Sigmoid colon (tissue), 6 donors: ENCODE measurements at regions not wholly inside any gene's neighbourhood (a gene's known extent, or its start where the extent isn't known, plus 50 kb on each side); places are given as distances from the start of the nearest gene placed in this dataset.

Source experiments
- DNase-seq: peaks from one replicate; pipeline ENCODE4 v3.0.0-alpha.2; 2019
- H3K27ac ChIP-seq, 4 donors: fragments of 200-600 bp; sonication (generic); one replicate each; pipeline ENCODE4 v1.5.1; 2016 to 2019; ENCODE audit warnings: mild to moderate bottlenecking in 1 of 4
- H3K27me3 ChIP-seq, 3 donors: fragments of 200-600 bp; sonication (generic); one replicate each; pipeline ENCODE4 v1.5.1; 2019; ENCODE audit warnings: mild to moderate bottlenecking in 1 of 3
- H3K36me3 ChIP-seq, 4 donors: fragments of 200-600 bp; sonication (generic); one replicate each; pipeline ENCODE4 v1.5.1; 2016 to 2019
- H3K4me1 ChIP-seq, 4 donors: fragments of 200-600 bp; sonication (generic); one replicate each; pipeline ENCODE4 v1.5.1; 2017 to 2019
- H3K4me3 ChIP-seq, 4 donors: fragments of 200-600 bp; sonication (generic); one replicate each; pipeline ENCODE4 v1.5.1; 2017 to 2019; ENCODE audit warnings: mild to moderate bottlenecking in 2 of 4, moderate library complexity in 1 of 4
- H3K9me3 ChIP-seq, 4 donors: fragments of 200-600 bp in 3 of 4; sonication (generic) in 3 of 4; one replicate each; pipeline versions ENCODE4 v1.5.1 to v1.6.1; 2013 to 2019
- CTCF ChIP-seq, 4 experiments: fragments of 450-650 bp in 3 of 4; fragments of 200-600 bp in 1 of 4; IDR thresholded peaks; one replicate each; pipeline ENCODE4 v1.5.1; 2016 to 2019; ENCODE audit warnings: antibody characterized with exemption in 4 of 4, mild to moderate bottlenecking in 3 of 4, moderate library complexity in 2 of 4
- EP300 ChIP-seq, 4 donors: sonication (generic); formaldehyde crosslinking; IDR thresholded peaks; one replicate each; pipeline ENCODE4 v1.6.1; 2017; ENCODE audit warnings: antibody characterized with exemption in 4 of 4
- POLR2A ChIP-seq, 2 donors: fragments of 450-650 bp; IDR thresholded peaks; one replicate each; pipeline ENCODE4 v1.6.1; 2016; ENCODE audit warnings: antibody characterized with exemption in 2 of 2, mild to moderate bottlenecking in 2 of 2, moderate library complexity in 2 of 2
- POLR2AphosphoS5 ChIP-seq, 4 donors: sonication (generic); formaldehyde crosslinking; IDR thresholded peaks; one replicate each; pipeline ENCODE4 v1.6.1; 2017; ENCODE audit warnings: antibody characterized with exemption in 4 of 4
- WGBS, 2 donors: extraction: QIAGEN DNeasy Blood & Tissue Kit; methylation state at CpG; one replicate each; pipeline ENCODE4 v1.1.7; 2013; 5-methylcytosine and 5-hydroxymethylcytosine counted together
- intact Hi-C: fragments of 100-400 bp; cut with DNase I; formaldehyde crosslinking; loops from one replicate; pipeline ENCODE4 v1.15.1; 2023
- donor health status: healthy with polysubstance abuse.
- donor health status: healthy.

DNA sequence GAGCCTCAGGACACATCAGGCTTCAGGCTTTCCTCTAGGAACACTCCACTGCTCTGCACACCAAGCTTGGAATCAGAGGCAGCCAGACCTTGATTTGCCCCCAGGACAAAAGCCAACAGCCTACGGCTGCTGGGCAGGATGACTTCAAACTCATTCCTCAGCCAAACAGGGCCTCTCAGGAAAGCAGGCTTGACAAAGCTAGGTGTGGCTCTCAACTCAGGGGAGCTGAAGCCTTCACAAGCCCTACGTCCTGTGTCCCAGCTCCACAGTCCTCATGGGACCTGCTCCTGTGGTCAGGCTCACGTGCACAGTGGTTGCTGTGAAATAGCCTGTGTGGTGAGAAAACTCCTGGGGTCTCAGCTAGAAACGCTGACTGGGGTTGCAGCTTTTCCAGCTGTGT, 398.9 kb upstream of the ZNF507 start:
- H3K27me3 ChIP-seq: no peaks in the 10 kb centered on the region

GRCh38 chr19:31947436-31948115, 397.8 kb upstream of the ZNF507 start:
- Histone ChIP-seq H3K36me3 (no peaks in the 10 kb centered on the region), H3K9me3 (no peaks in the 10 kb centered on the region), H3K27ac (no peak overlapping the region), H3K27me3 (no peaks in the 10 kb centered on the region), H3K4me3 (no peak overlapping the region), H3K4me1 (no peaks in the 10 kb centered on the region)
- intact Hi-C loops: no loop called here
- DNase-seq: no peak
- WGBS, 2 donors: 84 to 89% methylated on average over 17 of the region's 17 CpGs
- TF ChIP-seq CTCF (IDR thresholded peaks at IDR 0.05): no peak
- TF ChIP-seq EP300 (IDR thresholded peaks at IDR 0.05): no peak
- no peak for TF ChIP-seq POLR2AphosphoS5 (IDR thresholded peaks at IDR 0.05)
- no peak for TF ChIP-seq POLR2A (IDR thresholded peaks at IDR 0.05)

More for the DNA sequence above, 398.9 kb upstream of the ZNF507 start:
- Histone ChIP-seq H3K36me3 (no peaks in the 10 kb centered on the region), H3K4me3 (no peak overlapping the region), H3K4me1 (no peaks in the 10 kb centered on the region), H3K9me3 (no peaks in the 10 kb centered on the region), H3K27ac (no peak overlapping the region)
- intact Hi-C loops: no loop called here
- no peak for DNase-seq
- WGBS, 2 donors: 42 to 53% methylated on average over 4 of the region's 4 CpGs
- TF ChIP-seq POLR2AphosphoS5 (IDR thresholded peaks at IDR 0.05): no peak

DNA sequence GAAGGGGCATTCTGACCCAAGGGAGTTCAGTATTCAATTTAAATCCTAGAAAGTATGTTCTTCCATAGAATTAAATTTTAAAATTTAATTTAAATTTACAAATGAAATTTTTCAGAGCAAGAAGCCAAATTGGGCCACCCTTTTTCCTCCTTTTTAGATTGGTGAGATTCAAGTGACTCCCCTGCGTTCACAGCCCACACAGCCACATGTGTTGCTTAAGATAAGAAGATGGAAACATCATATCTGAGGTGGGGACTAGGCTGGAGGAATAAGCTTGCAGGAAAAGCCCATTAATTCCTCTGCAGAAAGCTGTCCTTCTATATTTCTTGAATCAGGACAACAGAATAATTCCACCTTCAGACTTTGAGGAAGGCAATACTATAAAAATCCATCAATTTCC, 392.7 kb upstream of the ZNF507 start:
- WGBS, 2 donors: 79 to 83% methylated on average over 1 of the region's 1 CpG
- H3K27me3 ChIP-seq: no peaks in the 10 kb centered on the region
- no peak overlapping the region for H3K27ac ChIP-seq
- H3K9me3 ChIP-seq: no peaks in the 10 kb centered on the region
- no peaks in the 10 kb centered on the region for H3K36me3 ChIP-seq
- TF ChIP-seq POLR2AphosphoS5 (IDR thresholded peaks at IDR 0.05): no peak
- no peak for TF ChIP-seq EP300 (IDR thresholded peaks at IDR 0.05)
- no peak for TF ChIP-seq POLR2A (IDR thresholded peaks at IDR 0.05)
- no peak for TF ChIP-seq CTCF (IDR thresholded peaks at IDR 0.05)
- DNase-seq: no peak
- peaks cover 0 to 18% (median 8%) of the 10 kb centered on the region in 4 donors for H3K4me1 ChIP-seq
- intact Hi-C loops: no loop called here
- no peak overlapping the region for H3K4me3 ChIP-seq

- Histone ChIP-seq H3K9me3 (no peaks in the 10 kb centered on the region), H3K27me3 (no peaks in the 10 kb centered on the region), H3K36me3 (no peaks in the 10 kb centered on the region), H3K4me3 (no peak overlapping the region), H3K4me1 (peaks cover 0 to 19% (median 12%) of the 10 kb centered on the region in 4 donors), H3K27ac (no peak overlapping the region)
- intact Hi-C loops: no loop called here
- no peak for DNase-seq
- TF ChIP-seq CTCF (IDR thresholded peaks at IDR 0.05): no peak
- no peak for TF ChIP-seq POLR2AphosphoS5 (IDR thresholded peaks at IDR 0.05)
- no peak for TF ChIP-seq POLR2A (IDR thresholded peaks at IDR 0.05)
- 87 to 88% methylated on average over 3 of the region's 3 CpGs for WGBS, 2 donors
These were observed 390.3 kb upstream of the ZNF507 start for GRCh38 chr19:31955061-31955460.

DNA sequence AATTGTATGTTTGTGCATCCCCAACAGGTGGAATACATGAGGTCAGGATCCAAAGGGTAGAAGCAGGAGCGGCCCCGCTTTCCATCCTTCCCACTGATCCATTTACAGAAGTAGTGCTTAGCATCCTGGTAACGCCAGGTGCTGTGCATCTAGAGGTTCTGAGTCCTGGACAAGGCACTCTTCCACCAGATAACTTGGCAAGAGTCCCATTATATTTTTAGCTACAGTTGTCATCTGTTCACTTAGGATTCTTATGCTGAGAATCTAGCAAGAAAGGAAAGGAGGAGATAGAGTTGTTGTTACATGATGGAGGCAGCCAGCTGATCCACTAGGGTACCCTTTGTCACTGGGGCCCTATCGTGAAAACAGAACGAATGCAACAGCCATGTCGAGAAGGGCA, 389.5 kb upstream of the ZNF507 start:
- WGBS, 2 donors: 84 to 87% methylated on average over 6 of the region's 6 CpGs
- H3K36me3 ChIP-seq: no peaks in the 10 kb centered on the region
- H3K4me1 ChIP-seq: peaks cover 0 to 24% (median 13%) of the 10 kb centered on the region in 4 donors
- no peak overlapping the region for H3K27ac ChIP-seq
- H3K9me3 ChIP-seq: no peaks in the 10 kb centered on the region
- TF ChIP-seq POLR2AphosphoS5 (IDR thresholded peaks at IDR 0.05): no peak
- no peak for TF ChIP-seq POLR2A (IDR thresholded peaks at IDR 0.05)
- no peak for TF ChIP-seq EP300 (IDR thresholded peaks at IDR 0.05)
- no peak for TF ChIP-seq CTCF (IDR thresholded peaks at IDR 0.05)
- no peak overlapping the region for H3K4me3 ChIP-seq
- no peaks in the 10 kb centered on the region for H3K27me3 ChIP-seq
- DNase-seq: no peak
- intact Hi-C loops: no loop called here
